MM.1S (cell line): ENCODE measurements at regions not wholly inside any gene's neighbourhood (a gene's known extent, or its start where the extent isn't known, plus 50 kb on each side); places are given as distances from the start of the nearest gene placed in this dataset.

Experiments used
- DNase-seq: peaks from one replicate; pipeline ENCODE4 v3.0.0-alpha.2; 2015
- H2AFZ ChIP-seq: fragments of 300-600 bp; sonication (generic); 2 replicates; pipeline ENCODE4 v1.6.0; 2016; ENCODE audit warnings: antibody characterized with exemption, low read length
- H3F3A ChIP-seq: fragments of 300-600 bp; sonication (generic); 2 replicates; pipeline ENCODE4 v1.6.1; 2016; ENCODE audit warnings: mild to moderate bottlenecking, antibody characterized with exemption, low read length, moderate library complexity, mixed read lengths; ENCODE audit not compliant: insufficient read depth
- H3K27ac ChIP-seq: fragments of 300-600 bp; sonication (generic); 2 replicates; pipeline ENCODE4 v1.5.1; 2016; ENCODE audit warnings: mild to moderate bottlenecking, low read length
- H3K27me3 ChIP-seq: fragments of 300-600 bp; sonication (generic); replicated peaks from 2 replicates; pipeline ENCODE4 v1.6.0; 2016; ENCODE audit warnings: low read length; ENCODE audit not compliant: insufficient read depth
- H3K36me3 ChIP-seq: fragments of 300-600 bp; sonication (generic); replicated peaks from 2 replicates; pipeline ENCODE4 v1.6.1; 2016; ENCODE audit warnings: mild to moderate bottlenecking, low read length, mixed read lengths; ENCODE audit not compliant: insufficient read depth
- H3K4me1 ChIP-seq: fragments of 300-600 bp; sonication (generic); 2 replicates; pipeline ENCODE4 v1.6.1; 2016; ENCODE audit warnings: low read length, mixed read lengths
- H3K4me2 ChIP-seq: fragments of 300-600 bp; sonication (generic); 2 replicates; pipeline ENCODE4 v1.6.0; 2016; ENCODE audit warnings: low read depth, low read length
- H3K4me3 ChIP-seq: fragments of 300-600 bp; sonication (generic); 2 replicates; pipeline ENCODE4 v1.5.1; 2016; ENCODE audit warnings: low read length, mixed read lengths
- H3K79me2 ChIP-seq: fragments of 300-600 bp; sonication (generic); 2 replicates; pipeline ENCODE4 v1.6.1; 2016; ENCODE audit warnings: mixed run types, low read length, mixed read lengths
- H3K9ac ChIP-seq: fragments of 300-600 bp; sonication (generic); 2 replicates; pipeline ENCODE4 v1.6.1; 2016; ENCODE audit warnings: low read length, mixed read lengths
- H3K9me2 ChIP-seq: fragments of 300-600 bp; sonication (generic); replicated peaks from 2 replicates; pipeline ENCODE4 v1.6.1; 2016; ENCODE audit warnings: mild to moderate bottlenecking, low read length, mixed read lengths; ENCODE audit not compliant: insufficient read depth
- H3K9me3 ChIP-seq: fragments of 300-600 bp; sonication (generic); replicated peaks from 2 replicates; pipeline ENCODE4 v1.6.1; 2016; ENCODE audit warnings: mild to moderate bottlenecking, low read length, mixed read lengths; ENCODE audit not compliant: insufficient read depth
- H4K20me1 ChIP-seq: fragments of 300-600 bp; sonication (generic); 2 replicates; pipeline ENCODE4 v1.6.1; 2016; ENCODE audit warnings: mild to moderate bottlenecking, low read length, moderate library complexity, mixed read lengths; ENCODE audit not compliant: insufficient read depth
- EZH2 ChIP-seq: fragments of 300-600 bp; sonication (generic); optimal IDR thresholded peaks from 2 replicates; pipeline ENCODE3; 2017; ENCODE audit warnings: low read depth, mild to moderate bottlenecking, antibody characterized with exemption, low read length, mixed read lengths
- EZH2phosphoT487 ChIP-seq: fragments of 300-600 bp; sonication (generic); IDR thresholded peaks from 2 replicates; pipeline ENCODE4 v1.6.1; 2018; ENCODE audit warnings: antibody characterized with exemption, low read length
- TF ChIP-seq, protein P1 (sequence below): fragments of 300-600 bp; sonication (generic); IDR thresholded peaks from 2 replicates; pipeline ENCODE4 v1.5.1; 2016; ENCODE audit warnings: antibody characterized with exemption, low read length, mixed read lengths

GRCh38 chr15:72889545-72889944, 106.0 kb upstream of the ADPGK start:
- Histone ChIP-seq H3K9ac (no peak overlapping the region), H3K27me3 (no peaks in the 10 kb centered on the region), H3K9me2 (no peaks in the 10 kb centered on the region), H3K4me1 (no peaks in the 10 kb centered on the region), H3K36me3 (no peaks in the 10 kb centered on the region), H3F3A (no peaks in the 10 kb centered on the region), H3K4me2 (no peak overlapping the region), H4K20me1 (no peaks in the 10 kb centered on the region), H3K4me3 (no peak overlapping the region), H2AFZ (no peak overlapping the region), H3K9me3 (no peaks in the 10 kb centered on the region), H3K27ac (no peak overlapping the region), H3K79me2 (no peaks in the 10 kb centered on the region)
- DNase-seq, result no peak
- no peak for TF ChIP-seq EZH2
- TF ChIP-seq, protein P1, sequence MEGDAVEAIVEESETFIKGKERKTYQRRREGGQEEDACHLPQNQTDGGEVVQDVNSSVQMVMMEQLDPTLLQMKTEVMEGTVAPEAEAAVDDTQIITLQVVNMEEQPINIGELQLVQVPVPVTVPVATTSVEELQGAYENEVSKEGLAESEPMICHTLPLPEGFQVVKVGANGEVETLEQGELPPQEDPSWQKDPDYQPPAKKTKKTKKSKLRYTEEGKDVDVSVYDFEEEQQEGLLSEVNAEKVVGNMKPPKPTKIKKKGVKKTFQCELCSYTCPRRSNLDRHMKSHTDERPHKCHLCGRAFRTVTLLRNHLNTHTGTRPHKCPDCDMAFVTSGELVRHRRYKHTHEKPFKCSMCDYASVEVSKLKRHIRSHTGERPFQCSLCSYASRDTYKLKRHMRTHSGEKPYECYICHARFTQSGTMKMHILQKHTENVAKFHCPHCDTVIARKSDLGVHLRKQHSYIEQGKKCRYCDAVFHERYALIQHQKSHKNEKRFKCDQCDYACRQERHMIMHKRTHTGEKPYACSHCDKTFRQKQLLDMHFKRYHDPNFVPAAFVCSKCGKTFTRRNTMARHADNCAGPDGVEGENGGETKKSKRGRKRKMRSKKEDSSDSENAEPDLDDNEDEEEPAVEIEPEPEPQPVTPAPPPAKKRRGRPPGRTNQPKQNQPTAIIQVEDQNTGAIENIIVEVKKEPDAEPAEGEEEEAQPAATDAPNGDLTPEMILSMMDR, result no peak
- no peak for TF ChIP-seq EZH2phosphoT487

- no peaks in the 10 kb centered on the region for H3K4me1 ChIP-seq
- H3K79me2 ChIP-seq, result no peaks in the 10 kb centered on the region
- H3K9me3 ChIP-seq, result no peaks in the 10 kb centered on the region
- H3K4me3 ChIP-seq, result no peak overlapping the region
- no peak overlapping the region for H2AFZ ChIP-seq
- H3K9ac ChIP-seq, result no peak overlapping the region
- no peaks in the 10 kb centered on the region for H4K20me1 ChIP-seq
- H3K9me2 ChIP-seq, result no peaks in the 10 kb centered on the region
- H3K36me3 ChIP-seq, result no peaks in the 10 kb centered on the region
- H3K4me2 ChIP-seq, result no peak overlapping the region
- no peaks in the 10 kb centered on the region for H3F3A ChIP-seq
- no peak for DNase-seq
- no peaks in the 10 kb centered on the region for H3K27me3 ChIP-seq
- no peak overlapping the region for H3K27ac ChIP-seq
- TF ChIP-seq EZH2phosphoT487, result no peak
- TF ChIP-seq, protein P1, result no peak
- TF ChIP-seq EZH2, result no peak
Measured at GRCh38 chr15:72888811-72889210, 105.3 kb upstream of the ADPGK start.

DNA sequence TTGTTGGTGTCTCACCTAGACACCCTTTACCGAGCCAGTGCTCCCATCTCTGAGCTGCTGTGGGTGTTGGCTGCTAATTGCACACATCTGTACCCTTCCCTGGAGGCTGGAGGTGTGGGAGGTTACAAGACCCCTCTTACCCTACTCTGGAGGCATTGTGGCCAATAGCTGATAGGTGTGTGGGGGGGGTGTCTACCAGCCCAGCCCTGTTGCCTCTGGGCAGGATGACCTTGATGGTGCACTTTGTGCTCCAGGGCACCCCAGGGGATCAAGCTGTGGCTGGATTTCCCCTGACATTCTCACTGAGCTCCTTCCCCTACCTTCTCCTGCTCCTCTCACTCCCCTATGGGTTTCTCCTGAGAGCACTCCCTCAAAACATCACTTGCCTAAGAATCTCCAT, 104.7 kb upstream of the ADPGK start:
- Histone ChIP-seq H3K4me3 (no peak overlapping the region), H3K27me3 (no peaks in the 10 kb centered on the region), H3K4me1 (no peaks in the 10 kb centered on the region), H3K36me3 (no peaks in the 10 kb centered on the region), H3K9ac (no peak overlapping the region), H4K20me1 (no peaks in the 10 kb centered on the region), H3K4me2 (no peak overlapping the region), H3K79me2 (no peaks in the 10 kb centered on the region), H3F3A (no peaks in the 10 kb centered on the region), H3K9me2 (no peaks in the 10 kb centered on the region), H3K27ac (no peak overlapping the region), H2AFZ (no peak overlapping the region), H3K9me3 (no peaks in the 10 kb centered on the region)
- no peak for TF ChIP-seq EZH2
- TF ChIP-seq, protein P1, result no peak
- DNase-seq, result no peak

- Histone ChIP-seq H3K4me1 (no peaks in the 10 kb centered on the region), H2AFZ (no peak overlapping the region), H3K27me3 (no peaks in the 10 kb centered on the region), H3K4me2 (no peak overlapping the region), H3K36me3 (no peaks in the 10 kb centered on the region), H3K27ac (no peak overlapping the region), H3F3A (no peaks in the 10 kb centered on the region), H4K20me1 (no peaks in the 10 kb centered on the region), H3K9me2 (no peaks in the 10 kb centered on the region), H3K9ac (no peak overlapping the region), H3K79me2 (no peaks in the 10 kb centered on the region), H3K4me3 (no peak overlapping the region), H3K9me3 (no peaks in the 10 kb centered on the region)
- TF ChIP-seq EZH2phosphoT487 (no peak), EZH2 (no peak)
- TF ChIP-seq, protein P1, result no peak
- DNase-seq, result no peak
Measured at GRCh38 chr15:72887376-72887775, 103.8 kb upstream of the ADPGK start.
